ENCODE measurements at regions not wholly inside any gene's neighbourhood (a gene's known extent, or its start where the extent isn't known, plus 50 kb on each side); places are given as distances from the start of the nearest gene placed in this dataset.

- no peak for TF ChIP-seq CTCF (IDR thresholded peaks at IDR 0.05; ENCODE audit: unreplicated experiment)
- Mint-ChIP-seq H3K4me3 (ENCODE audit: unreplicated experiment) (no peak overlapping the region), H3K27me3 (ENCODE audit: unreplicated experiment) (peaks cover 9% of the 10 kb centered on the region), H3K36me3 (ENCODE audit: low read depth, unreplicated experiment) (no peaks in the 10 kb centered on the region), H3K4me1 (ENCODE audit: unreplicated experiment) (peaks cover 4% of the 10 kb centered on the region), H3K27ac (ENCODE audit: unreplicated experiment) (no peak overlapping the region), H3K9me3 (ENCODE audit: unreplicated experiment) (no peaks in the 10 kb centered on the region)
- no peak for DNase-seq (ENCODE audit: low spot score)
Observed at GRCh38 chr5:159444441-159445082, 114.3 kb upstream of the IL12B start.

- H3K4me1 Mint-ChIP-seq (ENCODE audit: unreplicated experiment): no peaks in the 10 kb centered on the region
- H3K36me3 Mint-ChIP-seq (ENCODE audit: low read depth, unreplicated experiment): no peaks in the 10 kb centered on the region
- H3K4me3 Mint-ChIP-seq (ENCODE audit: unreplicated experiment): no peak overlapping the region
- peaks cover 7% of the 10 kb centered on the region for H3K27me3 Mint-ChIP-seq (ENCODE audit: unreplicated experiment)
- no peak for TF ChIP-seq CTCF (IDR thresholded peaks at IDR 0.05; ENCODE audit: unreplicated experiment)
- DNase-seq (ENCODE audit: low spot score): no peak
- no peak overlapping the region for H3K27ac Mint-ChIP-seq (ENCODE audit: unreplicated experiment)
- H3K9me3 Mint-ChIP-seq (ENCODE audit: unreplicated experiment): no peaks in the 10 kb centered on the region
Observed at GRCh38 chr5:159447116-159447515, 116.8 kb upstream of the IL12B start.

GRCh38 chr5:159448841-159449407, 118.6 kb upstream of the IL12B start:
- DNase-seq (ENCODE audit: low spot score): no peak
- no peak overlapping the region for H3K4me3 Mint-ChIP-seq (ENCODE audit: unreplicated experiment)
- no peaks in the 10 kb centered on the region for H3K36me3 Mint-ChIP-seq (ENCODE audit: low read depth, unreplicated experiment)
- H3K4me1 Mint-ChIP-seq (ENCODE audit: unreplicated experiment): no peaks in the 10 kb centered on the region
- H3K27ac Mint-ChIP-seq (ENCODE audit: unreplicated experiment): no peak overlapping the region
- peaks cover 7% of the 10 kb centered on the region for H3K27me3 Mint-ChIP-seq (ENCODE audit: unreplicated experiment)
- no peak for TF ChIP-seq CTCF (IDR thresholded peaks at IDR 0.05; ENCODE audit: unreplicated experiment)
- H3K9me3 Mint-ChIP-seq (ENCODE audit: unreplicated experiment): no peaks in the 10 kb centered on the region

GRCh38 chr5:159449925-159450324, 119.6 kb upstream of the IL12B start:
- TF ChIP-seq CTCF (IDR thresholded peaks at IDR 0.05; ENCODE audit: unreplicated experiment): no peak

GRCh38 chr5:159450417-159450816, 120.1 kb upstream of the IL12B start:
- Mint-ChIP-seq H3K27ac (ENCODE audit: unreplicated experiment) (no peak overlapping the region), H3K27me3 (ENCODE audit: unreplicated experiment) (peaks cover 7% of the 10 kb centered on the region), H3K9me3 (ENCODE audit: unreplicated experiment) (no peaks in the 10 kb centered on the region), H3K4me1 (ENCODE audit: unreplicated experiment) (no peaks in the 10 kb centered on the region), H3K36me3 (ENCODE audit: low read depth, unreplicated experiment) (no peaks in the 10 kb centered on the region), H3K4me3 (ENCODE audit: unreplicated experiment) (no peak overlapping the region)
- no peak for DNase-seq (ENCODE audit: low spot score)
- no peak for TF ChIP-seq CTCF (IDR thresholded peaks at IDR 0.05; ENCODE audit: unreplicated experiment)

More at GRCh38 chr5:159449925-159450324, 119.6 kb upstream of the IL12B start:
- Mint-ChIP-seq H3K4me1 (ENCODE audit: unreplicated experiment) (no peaks in the 10 kb centered on the region), H3K27ac (ENCODE audit: unreplicated experiment) (no peak overlapping the region), H3K36me3 (ENCODE audit: low read depth, unreplicated experiment) (no peaks in the 10 kb centered on the region), H3K9me3 (ENCODE audit: unreplicated experiment) (no peaks in the 10 kb centered on the region), H3K27me3 (ENCODE audit: unreplicated experiment) (peaks cover 7% of the 10 kb centered on the region), H3K4me3 (ENCODE audit: unreplicated experiment) (no peak overlapping the region)
- no peak for DNase-seq (ENCODE audit: low spot score)
